Stimulated activated CD8-positive, alpha-beta memory T cell treated with anti-CD3 and anti-CD28 coated beads, Interleukin-4, amount 100 ng/mL, for 24 hours (primary cell): ENCODE measurements at regions not wholly inside any gene's neighbourhood (a gene's known extent, or its start where the extent isn't known, plus 50 kb on each side); places are given as distances from the start of the nearest gene placed in this dataset.

Source experiments
- DNase-seq: peaks from one replicate; pipeline ENCODE4 v3.0.0-alpha.2; 2020; ENCODE audit warnings: low read depth

GRCh38 chr6:14837435-14837834 is 408.4 kb upstream of the JARID2 start:
- DNase-seq: no peak

- no peak for DNase-seq
These were observed 407.7 kb upstream of the JARID2 start for GRCh38 chr6:14838133-14838583.

GRCh38 chr6:14841901-14842421 is 403.9 kb upstream of the JARID2 start:
- no peak for DNase-seq

- DNase-seq: no peak
These were observed 401.5 kb upstream of the JARID2 start for GRCh38 chr6:14844411-14844810.

GRCh38 chr6:14848019-14848418 is 397.9 kb upstream of the JARID2 start:
- DNase-seq: no peak

- DNase-seq: no peak
These were observed 396.7 kb upstream of the JARID2 start for GRCh38 chr6:14849185-14849584.

GRCh38 chr6:14851281-14851680 is 394.6 kb upstream of the JARID2 start:
- no peak for DNase-seq

- no peak for DNase-seq
These were observed 393.5 kb upstream of the JARID2 start for GRCh38 chr6:14852375-14852774.

GRCh38 chr6:14856177-14856576 is 389.7 kb upstream of the JARID2 start:
- DNase-seq: no peak

GRCh38 chr6:14857001-14857400 is 388.9 kb upstream of the JARID2 start:
- no peak for DNase-seq

- DNase-seq: peak; percentile 82
These were observed 388.4 kb upstream of the JARID2 start for GRCh38 chr6:14857501-14857900.

GRCh38 chr6:14858808-14859207 is 387.1 kb upstream of the JARID2 start:
- no peak for DNase-seq

GRCh38 chr6:14860774-14861173 is 385.1 kb upstream of the JARID2 start:
- no peak for DNase-seq

GRCh38 chr6:14861491-14861943 is 384.4 kb upstream of the JARID2 start:
- no peak for DNase-seq

GRCh38 chr6:14862845-14863244 is 383.0 kb upstream of the JARID2 start:
- no peak for DNase-seq

- DNase-seq: no peak
These were observed 381.7 kb upstream of the JARID2 start for GRCh38 chr6:14863902-14864850.

- DNase-seq: no peak
These were observed 380.3 kb upstream of the JARID2 start for GRCh38 chr6:14865531-14866100.

- no peak for DNase-seq
These were observed 378.1 kb upstream of the JARID2 start for GRCh38 chr6:14867802-14868201.

- no peak for DNase-seq
These were observed 374.6 kb upstream of the JARID2 start for GRCh38 chr6:14871221-14871620.

- no peak for DNase-seq
These were observed 372.8 kb upstream of the JARID2 start for GRCh38 chr6:14873101-14873500.

GRCh38 chr6:14873781-14874441 is 372.0 kb upstream of the JARID2 start:
- DNase-seq: no peak

GRCh38 chr6:14874975-14875480 is 370.8 kb upstream of the JARID2 start:
- DNase-seq: no peak
